Keratinocyte (primary cell): ENCODE measurements at regions not wholly inside any gene's neighbourhood (a gene's known extent, or its start where the extent isn't known, plus 50 kb on each side); places are given as distances from the start of the nearest gene placed in this dataset.
"Not testable (repeated sequence)": the region's sequence is repeated elsewhere in the genome, so short reads cannot be mapped to it uniquely, and the experiment has no call there.

Experiments
- DNase-seq: peaks from one replicate; pipeline ENCODE4 v3.0.0-alpha.2; 2011; ENCODE audit warnings: low read depth, missing footprints, low spot score
- FAIRE-seq: peaks from 2 replicates; lab custom pipeline; 2011; peaks lifted over from hg19 to GRCh38; lab: Jason Lieb, UNC
- H2AFZ ChIP-seq: 2 replicates; pipeline ENCODE4 v1.6.0; 2012; ENCODE audit warnings: low read length, control low read depth, inconsistent platforms; ENCODE audit not compliant: control insufficient read depth
- H3K27ac ChIP-seq: 2 replicates; pipeline ENCODE4 v1.5.1; 2011; ENCODE audit warnings: low read length; ENCODE audit not compliant: control insufficient read depth, insufficient read depth
- H3K27me3 ChIP-seq: 3 replicates; pipeline ENCODE4 v1.6.0; 2011; ENCODE audit warnings: low read length; ENCODE audit not compliant: control insufficient read depth, insufficient read depth; ENCODE audit errors: extremely low read depth
- H3K36me3 ChIP-seq, 2 experiments: 2 replicates in 1 of 2; 3 replicates in 1 of 2; pipeline ENCODE4 v1.5.1; 2011; ENCODE audit warnings: low read length in 2 of 2, mild to moderate bottlenecking in 1 of 2; ENCODE audit not compliant: control insufficient read depth in 2 of 2, insufficient read depth in 2 of 2; ENCODE audit errors: extremely low read depth in 1 of 2
- H3K4me1 ChIP-seq: 3 replicates; pipeline ENCODE4 v1.5.1; 2011; ENCODE audit warnings: low read length; ENCODE audit not compliant: control insufficient read depth, insufficient read depth; ENCODE audit errors: extremely low read depth
- H3K4me2 ChIP-seq: 3 replicates; pipeline ENCODE4 v1.6.0; 2011; ENCODE audit warnings: low read depth, low read length; ENCODE audit not compliant: control insufficient read depth, insufficient read depth; ENCODE audit errors: extremely low read depth
- H3K4me3 ChIP-seq, 3 experiments: fragments of 200-600 bp in 1 of 3; sonication (generic) in 1 of 3; 2 replicates in 2 of 3; 3 replicates in 1 of 3; pipeline ENCODE4 v1.5.1; 2011 to 2016; ENCODE audit warnings: low read length in 3 of 3, mild to moderate bottlenecking in 3 of 3, control low read depth in 2 of 3, inconsistent platforms in 1 of 3, low read depth in 1 of 3, mixed read lengths in 1 of 3, mixed run types in 1 of 3, moderate library complexity in 1 of 3; ENCODE audit not compliant: control insufficient read depth in 2 of 3, insufficient read depth in 2 of 3; ENCODE audit errors: extremely low read depth in 1 of 3
- H3K79me2 ChIP-seq: 2 replicates; pipeline ENCODE4 v1.6.0; 2012; ENCODE audit warnings: low read length; ENCODE audit not compliant: control insufficient read depth, insufficient read depth
- H3K9ac ChIP-seq: 3 replicates; pipeline ENCODE4 v1.6.0; 2011; ENCODE audit warnings: low read length; ENCODE audit not compliant: control insufficient read depth, insufficient read depth; ENCODE audit errors: extremely low read depth
- H3K9me1 ChIP-seq: 3 replicates; pipeline ENCODE4 v1.6.0; 2011; ENCODE audit warnings: low read length; ENCODE audit not compliant: control insufficient read depth, insufficient read depth; ENCODE audit errors: extremely low read depth
- H3K9me3 ChIP-seq: 2 replicates; pipeline ENCODE4 v1.5.1; 2012; ENCODE audit warnings: low read depth, low read length; ENCODE audit not compliant: control insufficient read depth
- H4K20me1 ChIP-seq: 3 replicates; pipeline ENCODE4 v1.6.0; 2011; ENCODE audit warnings: low read length; ENCODE audit not compliant: control insufficient read depth, insufficient read depth; ENCODE audit errors: extremely low read depth
- dilution Hi-C: fragments of 300-500 bp; cut with MboI; formaldehyde crosslinking; loops from one replicate; pipeline ENCODE4 v1.7.0; 2020; ENCODE audit warnings: low sequenced_read_pairs; ENCODE audit not compliant: extremely low pct_ligation_motif_present

DNA sequence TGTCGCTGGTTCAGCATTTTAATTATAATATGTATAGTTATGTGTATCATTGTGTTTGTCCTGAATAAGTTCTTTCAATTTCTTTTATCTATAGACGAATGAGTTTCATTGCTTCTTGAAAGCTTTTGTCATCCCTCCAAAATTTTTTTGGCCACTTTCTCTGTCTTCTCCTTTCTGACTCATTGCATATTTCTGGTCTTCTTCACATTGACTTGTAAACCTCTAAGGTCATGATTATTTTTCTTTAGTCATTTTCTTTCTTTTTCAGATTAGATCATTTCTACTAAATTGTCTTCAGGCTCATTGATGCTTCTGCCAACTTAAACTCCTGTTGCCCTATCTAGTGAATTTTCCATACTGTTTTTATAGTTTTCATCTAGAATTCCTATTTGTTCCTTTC is 555.1 kb downstream of the RPIA start:
- H3K9ac ChIP-seq, H3K4me2 ChIP-seq, H4K20me1 ChIP-seq, H3K27me3 ChIP-seq, H3K4me3 ChIP-seq, DNase-seq, H3K27ac ChIP-seq, H2AFZ ChIP-seq, H3K36me3 ChIP-seq, H3K4me1 ChIP-seq, H3K79me2 ChIP-seq, H3K9me1 ChIP-seq, FAIRE-seq, dilution Hi-C loops, H3K9me3 ChIP-seq: not testable (repeated sequence)

DNA sequence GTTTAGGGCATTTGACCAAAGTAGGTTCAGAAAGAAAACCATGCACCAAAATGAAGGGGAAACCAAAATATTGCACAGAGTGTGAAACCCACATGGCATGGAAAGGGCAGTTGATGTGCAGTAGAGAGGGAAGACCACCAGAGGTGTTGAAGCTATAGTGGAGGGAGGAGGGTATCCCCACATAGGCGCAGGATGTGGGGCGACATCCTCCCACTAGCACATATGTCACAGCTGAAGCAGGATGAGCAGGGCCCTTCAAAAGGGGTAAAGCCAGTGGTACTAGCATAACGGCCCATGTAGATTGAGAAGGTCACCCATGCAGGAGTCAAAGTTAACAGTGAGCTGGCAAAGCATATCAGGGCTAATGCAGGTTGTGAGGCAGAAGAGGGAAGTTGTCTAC is 563.5 kb downstream of the RPIA start:
- H3K79me2 ChIP-seq, dilution Hi-C loops, FAIRE-seq, H2AFZ ChIP-seq, H3K4me1 ChIP-seq, DNase-seq, H4K20me1 ChIP-seq, H3K4me2 ChIP-seq, H3K4me3 ChIP-seq, H3K9me3 ChIP-seq, H3K36me3 ChIP-seq, H3K27ac ChIP-seq, H3K9me1 ChIP-seq, H3K27me3 ChIP-seq, H3K9ac ChIP-seq: not testable (repeated sequence)

DNA sequence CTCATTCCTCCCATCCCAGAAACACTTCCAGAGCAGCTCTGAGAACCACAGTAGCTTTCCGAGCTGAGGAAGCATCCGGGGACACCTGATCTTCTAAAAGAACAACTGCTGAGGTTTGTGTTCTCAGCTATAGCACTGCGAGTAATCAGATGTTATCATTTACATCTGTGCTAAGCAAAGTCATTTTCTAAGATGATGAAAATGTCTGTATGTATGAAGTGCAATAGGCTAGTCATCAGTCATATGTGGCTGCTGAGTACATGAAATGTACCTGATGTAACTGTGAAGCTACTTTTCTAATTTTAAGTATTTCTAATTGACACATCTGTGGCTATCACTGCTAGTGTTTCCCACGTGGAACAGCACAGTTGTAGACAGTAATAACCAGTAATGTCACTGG is 582.0 kb downstream of the RPIA start:
- H3K9me1 ChIP-seq, H3K79me2 ChIP-seq, H3K27me3 ChIP-seq, H3K36me3 ChIP-seq, H3K4me1 ChIP-seq, H2AFZ ChIP-seq, H3K4me2 ChIP-seq, H3K4me3 ChIP-seq, H4K20me1 ChIP-seq, H3K9ac ChIP-seq, FAIRE-seq, DNase-seq, dilution Hi-C loops, H3K27ac ChIP-seq, H3K9me3 ChIP-seq: not testable (repeated sequence)

DNA sequence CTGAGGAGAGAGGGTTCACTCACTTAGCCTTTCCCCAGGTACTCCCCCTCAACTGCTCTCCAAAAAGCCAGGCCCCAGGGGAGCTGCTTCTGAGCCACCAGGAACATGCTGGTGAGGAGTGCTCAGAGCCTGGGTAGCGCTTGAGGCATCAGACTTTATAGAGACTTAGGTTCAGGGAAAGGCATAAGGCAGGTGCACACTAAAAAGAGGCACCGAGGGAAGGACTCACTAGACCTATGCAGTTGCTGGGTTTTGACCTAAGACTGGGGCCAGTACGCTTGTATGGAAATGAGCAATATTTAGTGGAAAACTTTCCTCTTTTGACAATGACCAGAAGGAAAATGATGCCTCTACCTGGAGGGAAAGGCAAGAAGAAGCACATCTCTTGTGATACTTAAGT is 589.1 kb downstream of the RPIA start:
- DNase-seq, H3K9ac ChIP-seq, H2AFZ ChIP-seq, H3K4me1 ChIP-seq, H3K4me2 ChIP-seq, H3K9me3 ChIP-seq, H3K27me3 ChIP-seq, dilution Hi-C loops, H3K36me3 ChIP-seq, H3K9me1 ChIP-seq, H3K27ac ChIP-seq, H3K4me3 ChIP-seq, H4K20me1 ChIP-seq, H3K79me2 ChIP-seq, FAIRE-seq: not testable (repeated sequence)

DNA sequence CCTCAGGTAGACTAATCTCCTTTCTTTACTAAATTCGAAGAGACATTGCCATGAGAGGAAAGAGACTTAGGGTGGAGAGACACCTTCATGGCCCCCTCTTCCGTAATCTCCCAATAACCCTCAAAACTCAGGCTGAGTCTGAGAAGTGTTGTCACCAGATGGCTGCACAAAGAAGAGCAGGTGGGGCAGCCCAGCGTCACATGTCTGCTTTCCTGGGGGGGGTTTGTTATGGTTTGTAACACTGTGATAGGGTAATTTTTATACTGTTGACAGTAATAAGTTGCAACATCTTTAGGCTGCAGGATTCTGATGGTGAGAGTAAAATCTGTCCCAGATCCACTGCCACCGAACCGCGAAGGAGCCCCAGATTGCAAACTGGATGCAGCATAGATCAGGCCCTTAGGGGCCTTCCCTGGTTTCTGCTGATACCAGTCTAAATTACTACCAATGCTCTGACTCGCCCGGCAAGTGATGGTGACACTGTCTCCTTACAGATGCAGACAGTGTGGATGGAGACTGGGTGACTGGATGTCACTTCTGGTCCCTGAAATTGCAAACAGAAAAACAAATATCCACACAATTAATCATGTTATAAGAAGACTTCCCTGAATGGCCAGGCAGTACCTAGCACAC is 595.1 kb downstream of the RPIA start:
- H3K9me3 ChIP-seq, H3K36me3 ChIP-seq, H3K79me2 ChIP-seq, H2AFZ ChIP-seq, H3K27ac ChIP-seq, DNase-seq, H3K4me2 ChIP-seq, H3K27me3 ChIP-seq, H3K4me1 ChIP-seq, H3K9ac ChIP-seq, H4K20me1 ChIP-seq, H3K9me1 ChIP-seq, FAIRE-seq, H3K4me3 ChIP-seq, dilution Hi-C loops: not testable (repeated sequence)
